HG03135 (cell line): ENCODE measurements at regions not wholly inside any gene's neighbourhood (a gene's known extent, or its start where the extent isn't known, plus 50 kb on each side); places are given as distances from the start of the nearest gene placed in this dataset.
A peak's percentile ranks its signal among the peaks of the same experiment; 100 is the strongest.
"Not testable (repeated sequence)": the region's sequence is repeated elsewhere in the genome, so short reads cannot be mapped to it uniquely, and the experiment has no call there.

Experiments used
- ATAC-seq: cut with Tn5 transposase; IDR thresholded peaks from one replicate; pipeline ENCODE4 v1.9.1; 2021; ENCODE audit warnings: mild to moderate bottlenecking, moderate library complexity; ENCODE audit not compliant: unreplicated experiment

GRCh38 chr12:86526060-86526595 lies 269.9 kb upstream of the MGAT4C start:
- ATAC-seq = no peak

GRCh38 chr12:86523844-86524243 lies 267.7 kb upstream of the MGAT4C start:
- ATAC-seq = no peak

GRCh38 chr12:86521870-86522269 lies 265.7 kb upstream of the MGAT4C start:
- no peak for ATAC-seq

- ATAC-seq = peak; percentile 9
Measured at GRCh38 chr12:86513226-86513625, 257.0 kb upstream of the MGAT4C start.

- no peak for ATAC-seq
Measured at GRCh38 chr12:86496595-86496994, 240.4 kb upstream of the MGAT4C start.

- ATAC-seq = no peak
Measured at GRCh38 chr12:86484473-86484872, 228.3 kb upstream of the MGAT4C start.

GRCh38 chr12:86473231-86473630 lies 217.0 kb upstream of the MGAT4C start:
- ATAC-seq = no peak

- no peak for ATAC-seq
Measured at GRCh38 chr12:86456776-86457175, 200.6 kb upstream of the MGAT4C start.

GRCh38 chr12:86456241-86456640 lies 200.1 kb upstream of the MGAT4C start:
- no peak for ATAC-seq

- ATAC-seq = no peak
Measured at GRCh38 chr12:86445356-86445755, 189.2 kb upstream of the MGAT4C start.

GRCh38 chr12:86435053-86435452 lies 178.9 kb upstream of the MGAT4C start:
- ATAC-seq = no peak

- no peak for ATAC-seq
Measured at GRCh38 chr12:86429824-86430223, 173.6 kb upstream of the MGAT4C start.

- ATAC-seq = no peak
Measured at GRCh38 chr12:86421333-86421732, 165.1 kb upstream of the MGAT4C start.

- ATAC-seq = no peak
Measured at GRCh38 chr12:86414201-86414600, 158.0 kb upstream of the MGAT4C start.

GRCh38 chr12:86411710-86412109 lies 155.5 kb upstream of the MGAT4C start:
- no peak for ATAC-seq

GRCh38 chr12:86407620-86408208 lies 151.5 kb upstream of the MGAT4C start:
- ATAC-seq = no peak

GRCh38 chr12:86389949-86390348 lies 133.8 kb upstream of the MGAT4C start:
- no peak for ATAC-seq

- no peak for ATAC-seq
Measured at GRCh38 chr12:86387591-86388145, 131.5 kb upstream of the MGAT4C start.

- ATAC-seq = not testable (repeated sequence)
Measured at GRCh38 chr12:86383759-86384158, 127.6 kb upstream of the MGAT4C start.

- no peak for ATAC-seq
Measured at GRCh38 chr12:86379337-86379736, 123.1 kb upstream of the MGAT4C start.

- ATAC-seq = no peak
Measured at GRCh38 chr12:86376052-86376451, 119.9 kb upstream of the MGAT4C start.

GRCh38 chr12:86373813-86374212 lies 117.6 kb upstream of the MGAT4C start:
- no peak for ATAC-seq

GRCh38 chr12:86367137-86367536 lies 110.9 kb upstream of the MGAT4C start:
- no peak for ATAC-seq
